Bronchial epithelial cell (primary cell): ENCODE measurements at regions not wholly inside any gene's neighbourhood (a gene's known extent, or its start where the extent isn't known, plus 50 kb on each side); places are given as distances from the start of the nearest gene placed in this dataset.

Experiments used
- DNase-seq: peaks from one replicate; pipeline ENCODE4 v3.0.0-alpha.2; 2010; ENCODE audit warnings: low read depth
- FAIRE-seq: peaks from 2 replicates; lab custom pipeline; 2011; peaks lifted over from hg19 to GRCh38; lab: Jason Lieb, UNC
- H3K27me3 ChIP-seq: 2 replicates; pipeline ENCODE4 v1.5.1; 2011; ENCODE audit warnings: low read length; ENCODE audit not compliant: control insufficient read depth, insufficient read depth
- H3K36me3 ChIP-seq: 2 replicates; pipeline ENCODE4 v1.5.1; 2011; ENCODE audit warnings: low read length; ENCODE audit not compliant: control insufficient read depth, insufficient read depth
- H3K4me3 ChIP-seq: 2 replicates; pipeline ENCODE4 v1.5.1; 2011; ENCODE audit warnings: mild to moderate bottlenecking, low read depth, low read length, control low read depth
- TF ChIP-seq, protein P1 (sequence below): IDR thresholded peaks from 2 replicates; pipeline ENCODE4 v1.5.1; 2011; ENCODE audit warnings: mild to moderate bottlenecking, moderate library complexity, low read length, control low read depth, inconsistent platforms; ENCODE audit not compliant: insufficient read depth, severe bottlenecking

GRCh38 chr11:16611926-16612565, 126.4 kb upstream of the C11orf58 start:
- Histone ChIP-seq H3K36me3 (no peaks in the 10 kb centered on the region), H3K27me3 (peaks cover 7% of the 10 kb centered on the region), H3K4me3 (no peak overlapping the region)
- DNase-seq = no peak
- no peak for FAIRE-seq
- TF ChIP-seq, protein P1, sequence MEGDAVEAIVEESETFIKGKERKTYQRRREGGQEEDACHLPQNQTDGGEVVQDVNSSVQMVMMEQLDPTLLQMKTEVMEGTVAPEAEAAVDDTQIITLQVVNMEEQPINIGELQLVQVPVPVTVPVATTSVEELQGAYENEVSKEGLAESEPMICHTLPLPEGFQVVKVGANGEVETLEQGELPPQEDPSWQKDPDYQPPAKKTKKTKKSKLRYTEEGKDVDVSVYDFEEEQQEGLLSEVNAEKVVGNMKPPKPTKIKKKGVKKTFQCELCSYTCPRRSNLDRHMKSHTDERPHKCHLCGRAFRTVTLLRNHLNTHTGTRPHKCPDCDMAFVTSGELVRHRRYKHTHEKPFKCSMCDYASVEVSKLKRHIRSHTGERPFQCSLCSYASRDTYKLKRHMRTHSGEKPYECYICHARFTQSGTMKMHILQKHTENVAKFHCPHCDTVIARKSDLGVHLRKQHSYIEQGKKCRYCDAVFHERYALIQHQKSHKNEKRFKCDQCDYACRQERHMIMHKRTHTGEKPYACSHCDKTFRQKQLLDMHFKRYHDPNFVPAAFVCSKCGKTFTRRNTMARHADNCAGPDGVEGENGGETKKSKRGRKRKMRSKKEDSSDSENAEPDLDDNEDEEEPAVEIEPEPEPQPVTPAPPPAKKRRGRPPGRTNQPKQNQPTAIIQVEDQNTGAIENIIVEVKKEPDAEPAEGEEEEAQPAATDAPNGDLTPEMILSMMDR = no peak

- DNase-seq = no peak
- TF ChIP-seq, protein P1 = no peak
- FAIRE-seq = peak; percentile 43
- Histone ChIP-seq H3K36me3 (no peaks in the 10 kb centered on the region), H3K4me3 (no peak overlapping the region), H3K27me3 (peaks cover 7% of the 10 kb centered on the region)
Observed at GRCh38 chr11:16611401-16611921, 127.0 kb upstream of the C11orf58 start.

DNA sequence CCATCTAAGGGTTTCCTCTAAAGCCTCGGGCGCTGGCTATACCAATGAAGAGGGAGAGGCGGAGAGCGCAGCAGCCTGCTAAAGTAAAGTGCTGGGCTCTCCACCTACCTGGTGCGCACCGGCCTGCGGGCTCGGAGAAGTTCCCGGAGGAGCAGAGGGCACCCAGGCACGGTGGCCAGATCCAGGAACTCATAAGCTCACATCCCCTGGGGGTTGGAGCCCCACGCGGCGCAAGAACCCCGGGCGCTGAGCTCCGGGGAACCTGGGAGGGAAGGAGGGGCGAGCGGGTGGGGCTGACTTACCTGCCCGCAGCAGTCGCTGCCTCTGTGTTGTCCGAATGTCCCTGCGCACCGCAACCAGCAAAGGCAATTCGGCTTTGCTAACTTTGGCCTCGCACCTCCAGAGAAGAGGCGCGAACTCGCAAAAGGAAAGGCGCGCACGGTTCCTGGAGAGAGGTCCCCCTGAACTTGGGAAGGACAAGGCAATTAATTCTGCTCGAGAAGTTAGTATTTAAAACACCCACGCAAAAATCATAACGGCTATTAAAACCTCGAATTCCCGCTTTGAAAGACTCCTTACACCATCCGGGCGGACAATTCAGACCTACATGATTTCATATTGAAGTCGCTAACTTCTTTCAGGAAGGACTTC, 127.6 kb upstream of the C11orf58 start:
- DNase-seq (no peak), FAIRE-seq (no peak)
- Histone ChIP-seq H3K36me3 (no peaks in the 10 kb centered on the region), H3K27me3 (peaks cover 7% of the 10 kb centered on the region), H3K4me3 (no peak overlapping the region)
- TF ChIP-seq, protein P1 = no peak

- Histone ChIP-seq H3K36me3 (no peaks in the 10 kb centered on the region), H3K4me3 (no peak overlapping the region), H3K27me3 (peaks cover 7% of the 10 kb centered on the region)
- FAIRE-seq (no peak), DNase-seq (no peak)
- TF ChIP-seq, protein P1 = no peak
Observed at GRCh38 chr11:16610213-16610737, 128.2 kb upstream of the C11orf58 start.

DNA sequence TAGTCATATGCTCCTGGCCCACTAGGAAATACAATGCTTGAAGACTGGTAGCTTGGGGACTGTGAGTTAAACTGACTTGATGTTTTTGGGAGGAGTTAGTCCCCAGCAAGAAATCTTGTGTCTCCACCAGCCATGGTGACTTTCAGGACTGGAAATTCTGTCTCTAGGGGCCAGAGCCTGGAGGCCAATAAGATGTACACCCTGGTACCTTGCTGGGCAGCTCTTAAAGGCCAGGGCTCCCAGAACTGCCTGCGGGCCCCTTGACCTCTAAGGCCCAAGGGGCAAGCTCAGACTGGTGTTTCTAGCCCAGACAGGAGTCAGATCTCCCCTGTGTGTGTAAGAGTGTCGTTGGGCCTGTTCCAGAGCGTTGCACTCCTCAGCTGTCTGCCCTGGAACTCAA, 128.7 kb upstream of the C11orf58 start:
- Histone ChIP-seq H3K27me3 (peaks cover 7% of the 10 kb centered on the region), H3K4me3 (no peak overlapping the region), H3K36me3 (no peaks in the 10 kb centered on the region)
- DNase-seq (no peak), FAIRE-seq (no peak)
- TF ChIP-seq, protein P1 = no peak
